Middle frontal gyrus (tissue), 1 donor: ENCODE measurements at regions not wholly inside any gene's neighbourhood (a gene's known extent, or its start where the extent isn't known, plus 50 kb on each side); places are given as distances from the start of the nearest gene placed in this dataset.
"Not testable (repeated sequence)": the region's sequence is repeated elsewhere in the genome, so short reads cannot be mapped to it uniquely, and the experiment has no call there.

ENCODE experiments used
- DNase-seq: peaks from one replicate; pipeline ENCODE4 v3.0.0-alpha.2; 2015; ENCODE audit warnings: low spot score; ENCODE audit errors: extremely low spot score

- no peak for DNase-seq
Measured at GRCh38 chr3:191148131-191148530, 50.9 kb upstream of the OSTN start.

- no peak for DNase-seq
Measured at GRCh38 chr3:191143224-191143623, 55.8 kb upstream of the OSTN start.

GRCh38 chr3:191141728-191142127 is 57.3 kb upstream of the OSTN start:
- no peak for DNase-seq

GRCh38 chr3:191139736-191140135 is 59.3 kb upstream of the OSTN start:
- no peak for DNase-seq

- no peak for DNase-seq
Measured at GRCh38 chr3:191138937-191139336, 60.1 kb upstream of the OSTN start.

- no peak for DNase-seq
Measured at GRCh38 chr3:191137708-191138107, 61.3 kb upstream of the OSTN start.

- no peak for DNase-seq
Measured at GRCh38 chr3:191136347-191136746, 62.7 kb upstream of the OSTN start.

GRCh38 chr3:191135175-191135574 is 63.9 kb upstream of the OSTN start:
- no peak for DNase-seq

- DNase-seq: no peak
Measured at GRCh38 chr3:191133359-191133758, 65.7 kb upstream of the OSTN start.

GRCh38 chr3:191131305-191131704 is 67.7 kb upstream of the OSTN start:
- no peak for DNase-seq

- DNase-seq: not testable (repeated sequence)
Measured at GRCh38 chr3:191124891-191125290, 74.2 kb upstream of the OSTN start.

- no peak for DNase-seq
Measured at GRCh38 chr3:191123946-191124345, 75.1 kb upstream of the OSTN start.

GRCh38 chr3:191123231-191123630 is 75.8 kb upstream of the OSTN start:
- no peak for DNase-seq

- DNase-seq: no peak
Measured at GRCh38 chr3:191120447-191121298, 78.4 kb upstream of the OSTN start.

- DNase-seq: no peak
Measured at GRCh38 chr3:191119415-191120295, 79.4 kb upstream of the OSTN start.

- DNase-seq: no peak
Measured at GRCh38 chr3:191111722-191112121, 87.3 kb upstream of the OSTN start.

GRCh38 chr3:191105418-191105817 is 93.6 kb upstream of the OSTN start:
- DNase-seq: no peak

- DNase-seq: no peak
Measured at GRCh38 chr3:191100516-191100915, 98.5 kb upstream of the OSTN start.

- DNase-seq: no peak
Measured at GRCh38 chr3:191094057-191094845, 104.8 kb upstream of the OSTN start.

- no peak for DNase-seq
Measured at GRCh38 chr3:191087391-191087790, 111.7 kb upstream of the OSTN start.

GRCh38 chr3:191085091-191085490 is 114.0 kb upstream of the OSTN start:
- no peak for DNase-seq

- DNase-seq: not testable (repeated sequence)
Measured at GRCh38 chr3:191078913-191079312, 120.1 kb upstream of the OSTN start.
